HUES48 (cell line): ENCODE measurements at regions not wholly inside any gene's neighbourhood (a gene's known extent, or its start where the extent isn't known, plus 50 kb on each side); places are given as distances from the start of the nearest gene placed in this dataset.

Source experiments
- H3K27ac ChIP-seq: one replicate; pipeline ENCODE4 v1.7.0; 2013; ENCODE audit warnings: low read depth, low read length, inconsistent platforms
- H3K27me3 ChIP-seq: 2 replicates; pipeline ENCODE4 v1.6.1; 2013; ENCODE audit warnings: mild to moderate bottlenecking, low read length; ENCODE audit not compliant: control insufficient read depth, insufficient read depth
- H3K36me3 ChIP-seq: 2 replicates; pipeline ENCODE4 v1.6.1; 2013; ENCODE audit warnings: low read length; ENCODE audit not compliant: control insufficient read depth, insufficient read depth
- H3K4me1 ChIP-seq: 2 replicates; pipeline ENCODE4 v1.6.1; 2013; ENCODE audit warnings: mild to moderate bottlenecking, low read length; ENCODE audit not compliant: control insufficient read depth, insufficient read depth
- H3K4me3 ChIP-seq: 2 replicates; pipeline ENCODE4 v1.5.1; 2013; ENCODE audit warnings: mild to moderate bottlenecking, low read depth, low read length
- H3K9ac ChIP-seq: 2 replicates; pipeline ENCODE4 v1.6.1; 2013; ENCODE audit warnings: mild to moderate bottlenecking, low read depth, low read length, moderate library complexity
- H3K9me3 ChIP-seq: 2 replicates; pipeline ENCODE4 v1.6.1; 2013; ENCODE audit warnings: low read length; ENCODE audit not compliant: control insufficient read depth, insufficient read depth

DNA sequence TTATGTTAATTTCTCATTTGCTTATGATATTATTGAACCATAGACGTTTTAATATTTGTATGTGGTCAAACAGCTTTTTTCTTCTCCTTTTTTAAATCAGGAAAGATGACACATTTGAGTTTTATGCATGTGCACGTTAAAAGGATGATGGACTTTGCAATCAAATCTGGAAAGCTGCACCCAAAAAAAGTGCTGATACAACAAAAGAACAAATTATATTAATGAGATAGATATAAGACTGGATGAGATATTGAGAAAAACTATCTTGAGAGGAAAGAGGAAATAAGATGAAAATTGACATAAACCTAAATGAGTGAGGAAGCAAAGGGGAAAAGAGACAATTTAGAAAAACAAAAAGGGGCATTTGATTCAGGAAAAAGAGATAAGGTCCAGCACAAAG, 96.4 kb upstream of the CBLN2 start:
- Histone ChIP-seq H3K27ac (no peak overlapping the region), H3K4me3 (no peak overlapping the region), H3K27me3 (no peaks in the 10 kb centered on the region), H3K9me3 (no peaks in the 10 kb centered on the region), H3K9ac (no peak overlapping the region), H3K4me1 (no peaks in the 10 kb centered on the region), H3K36me3 (no peaks in the 10 kb centered on the region)

GRCh38 chr18:72638376-72638775, 94.2 kb upstream of the CBLN2 start:
- no peaks in the 10 kb centered on the region for H3K27me3 ChIP-seq
- no peak overlapping the region for H3K4me3 ChIP-seq
- H3K27ac ChIP-seq: no peak overlapping the region
- H3K9me3 ChIP-seq: no peaks in the 10 kb centered on the region
- H3K36me3 ChIP-seq: no peaks in the 10 kb centered on the region
- H3K4me1 ChIP-seq: no peaks in the 10 kb centered on the region
- H3K9ac ChIP-seq: no peak overlapping the region

GRCh38 chr18:72637721-72638120, 93.6 kb upstream of the CBLN2 start:
- no peaks in the 10 kb centered on the region for H3K4me1 ChIP-seq
- H3K4me3 ChIP-seq: no peak overlapping the region
- H3K27ac ChIP-seq: no peak overlapping the region
- no peak overlapping the region for H3K9ac ChIP-seq
- H3K27me3 ChIP-seq: no peaks in the 10 kb centered on the region
- no peaks in the 10 kb centered on the region for H3K9me3 ChIP-seq
- no peaks in the 10 kb centered on the region for H3K36me3 ChIP-seq

DNA sequence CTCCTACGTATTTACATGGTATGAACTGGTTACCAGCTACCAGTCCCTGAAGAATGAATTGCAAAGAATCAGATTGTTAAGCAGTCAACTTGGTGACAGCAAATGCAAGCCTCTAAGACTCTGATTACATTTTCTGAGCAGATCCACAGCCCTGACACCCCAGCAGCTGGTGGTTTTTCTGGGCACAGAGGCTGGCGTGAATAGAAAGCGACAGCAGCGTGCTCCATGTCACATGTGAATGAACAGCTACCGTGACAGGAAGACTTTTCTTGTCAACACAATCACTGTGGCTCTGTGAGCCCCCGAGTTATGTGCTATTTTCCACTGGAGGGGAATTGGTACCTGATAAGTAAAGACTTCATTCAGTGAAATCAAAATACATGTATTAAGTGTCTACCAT, 93.2 kb upstream of the CBLN2 start:
- Histone ChIP-seq H3K4me1 (no peaks in the 10 kb centered on the region), H3K27ac (no peak overlapping the region), H3K9me3 (no peaks in the 10 kb centered on the region), H3K27me3 (no peaks in the 10 kb centered on the region), H3K9ac (no peak overlapping the region), H3K36me3 (no peaks in the 10 kb centered on the region), H3K4me3 (no peak overlapping the region)

GRCh38 chr18:72636611-72637010, 92.5 kb upstream of the CBLN2 start:
- H3K27me3 ChIP-seq: no peaks in the 10 kb centered on the region
- H3K27ac ChIP-seq: no peak overlapping the region
- H3K4me3 ChIP-seq: no peak overlapping the region
- no peaks in the 10 kb centered on the region for H3K9me3 ChIP-seq
- no peaks in the 10 kb centered on the region for H3K36me3 ChIP-seq
- H3K9ac ChIP-seq: no peak overlapping the region
- H3K4me1 ChIP-seq: no peaks in the 10 kb centered on the region

GRCh38 chr18:72634500-72634899, 90.4 kb upstream of the CBLN2 start:
- Histone ChIP-seq H3K4me3 (no peak overlapping the region), H3K9me3 (no peaks in the 10 kb centered on the region), H3K36me3 (no peaks in the 10 kb centered on the region), H3K27ac (no peak overlapping the region), H3K27me3 (no peaks in the 10 kb centered on the region), H3K9ac (no peak overlapping the region), H3K4me1 (peaks cover 9% of the 10 kb centered on the region; the same call in 1 of the 2 replicates)

GRCh38 chr18:72630991-72631390, 86.8 kb upstream of the CBLN2 start:
- H3K4me3 ChIP-seq: no peak overlapping the region
- no peaks in the 10 kb centered on the region for H3K27me3 ChIP-seq
- no peak overlapping the region for H3K9ac ChIP-seq
- H3K36me3 ChIP-seq: no peaks in the 10 kb centered on the region
- peaks cover 9% of the 10 kb centered on the region; the same call in 1 of the 2 replicates for H3K4me1 ChIP-seq
- H3K9me3 ChIP-seq: no peaks in the 10 kb centered on the region
- H3K27ac ChIP-seq: no peak overlapping the region

- Histone ChIP-seq H3K27me3 (no peaks in the 10 kb centered on the region), H3K4me1 (no peaks in the 10 kb centered on the region), H3K36me3 (no peaks in the 10 kb centered on the region), H3K9ac (no peak overlapping the region), H3K9me3 (no peaks in the 10 kb centered on the region), H3K27ac (no peak overlapping the region), H3K4me3 (no peak overlapping the region)
Observed at GRCh38 chr18:72623444-72623843, 79.3 kb upstream of the CBLN2 start.

DNA sequence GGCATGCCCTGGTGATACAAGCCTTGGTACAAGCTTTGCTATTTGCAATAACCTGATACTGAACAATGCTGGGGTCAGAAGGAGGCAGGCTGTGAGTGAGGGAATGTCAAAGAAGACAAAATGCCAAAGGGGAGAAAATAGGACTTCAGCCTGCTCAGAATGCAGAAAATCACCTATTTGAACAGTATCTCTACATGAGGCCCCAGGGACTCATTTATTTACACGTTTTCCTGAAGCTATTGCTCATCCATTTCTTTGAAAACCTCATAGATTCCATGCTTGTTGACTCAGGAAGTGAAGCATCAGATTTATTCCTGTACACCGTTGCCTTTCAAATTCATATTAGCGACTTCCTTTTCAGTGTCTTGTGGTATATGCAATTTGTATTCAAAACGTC, 69.4 kb upstream of the CBLN2 start:
- H3K27ac ChIP-seq: no peak overlapping the region
- 0 out of 2 replicates have a peak, but pooled peaks cover 5% of the 10 kb centered on the region for H3K4me1 ChIP-seq
- H3K4me3 ChIP-seq: no peak overlapping the region
- H3K36me3 ChIP-seq: no peaks in the 10 kb centered on the region
- H3K27me3 ChIP-seq: no peaks in the 10 kb centered on the region
- H3K9ac ChIP-seq: no peak overlapping the region
- no peaks in the 10 kb centered on the region for H3K9me3 ChIP-seq

GRCh38 chr18:72612894-72613533, 68.9 kb upstream of the CBLN2 start:
- Histone ChIP-seq H3K4me3 (no peak overlapping the region), H3K27ac (no peak overlapping the region), H3K4me1 (0 out of 2 replicates have a peak, but pooled peaks cover 5% of the 10 kb centered on the region), H3K9me3 (no peaks in the 10 kb centered on the region), H3K27me3 (no peaks in the 10 kb centered on the region), H3K36me3 (no peaks in the 10 kb centered on the region), H3K9ac (no peak overlapping the region)

DNA sequence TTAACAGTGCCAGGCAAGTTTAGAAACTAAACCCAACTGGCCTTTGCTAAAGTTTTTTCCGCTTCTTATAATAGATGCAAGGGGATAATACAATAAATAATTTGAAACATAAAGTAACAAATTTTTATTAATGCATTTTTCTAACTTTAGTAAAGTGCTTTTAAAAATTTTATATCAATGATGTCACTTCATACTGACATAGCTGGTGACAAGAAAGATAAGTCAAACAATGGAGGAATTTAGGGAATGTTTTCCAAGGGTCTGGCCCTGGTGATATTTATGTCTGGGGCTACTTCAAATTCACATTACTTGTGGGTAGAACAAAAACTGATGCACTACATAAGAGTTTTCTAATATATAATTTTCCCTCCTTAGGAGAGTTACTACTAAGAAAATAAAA, 61.2 kb upstream of the CBLN2 start:
- H3K36me3 ChIP-seq: no peaks in the 10 kb centered on the region
- no peak overlapping the region for H3K27ac ChIP-seq
- no peaks in the 10 kb centered on the region for H3K27me3 ChIP-seq
- H3K4me3 ChIP-seq: no peak overlapping the region
- no peaks in the 10 kb centered on the region for H3K9me3 ChIP-seq
- H3K4me1 ChIP-seq: no peaks in the 10 kb centered on the region
- H3K9ac ChIP-seq: no peak overlapping the region
